Kidney epithelial cell (primary cell): ENCODE measurements at regions not wholly inside any gene's neighbourhood (a gene's known extent, or its start where the extent isn't known, plus 50 kb on each side); places are given as distances from the start of the nearest gene placed in this dataset.

Source experiments
- DNase-seq: peaks from one replicate; pipeline ENCODE4 v3.0.0-alpha.2; 2010; ENCODE audit warnings: low read depth
- H3K27me3 ChIP-seq: 2 replicates; pipeline ENCODE4 v1.6.0; 2011; ENCODE audit warnings: low read length; ENCODE audit not compliant: control insufficient read depth, insufficient read depth
- H3K36me3 ChIP-seq: 2 replicates; pipeline ENCODE4 v1.5.1; 2011; ENCODE audit warnings: low read length; ENCODE audit not compliant: control insufficient read depth, insufficient read depth
- H3K4me3 ChIP-seq: 2 replicates; pipeline ENCODE4 v1.5.1; 2011; ENCODE audit warnings: low read depth, mild to moderate bottlenecking, control low read depth, low read length
- CTCF ChIP-seq: IDR thresholded peaks from 2 replicates; pipeline ENCODE4 v1.5.1; 2011; ENCODE audit warnings: mild to moderate bottlenecking, moderate library complexity, low read length, control low read depth, inconsistent platforms; ENCODE audit not compliant: insufficient read depth, poor library complexity, severe bottlenecking

- H3K4me3 ChIP-seq = no peak overlapping the region
- TF ChIP-seq CTCF = no peak
Observed at GRCh38 chr15:91514147-91514546, 339.4 kb upstream of the SLCO3A1 start.

GRCh38 chr15:91515188-91515754, 338.2 kb upstream of the SLCO3A1 start:
- Histone ChIP-seq H3K27me3 (no peaks in the 10 kb centered on the region), H3K4me3 (no peak overlapping the region), H3K36me3 (no peaks in the 10 kb centered on the region)
- DNase-seq = peak; percentile 53
- TF ChIP-seq CTCF = no peak

More at GRCh38 chr15:91514147-91514546, 339.4 kb upstream of the SLCO3A1 start:
- DNase-seq = no peak
- Histone ChIP-seq H3K36me3 (no peaks in the 10 kb centered on the region), H3K27me3 (no peaks in the 10 kb centered on the region)

- Histone ChIP-seq H3K36me3 (no peaks in the 10 kb centered on the region), H3K4me3 (no peak overlapping the region), H3K27me3 (no peaks in the 10 kb centered on the region)
- no peak for DNase-seq
- no peak for TF ChIP-seq CTCF
Observed at GRCh38 chr15:91516866-91517265, 336.6 kb upstream of the SLCO3A1 start.

- no peak for DNase-seq
- H3K4me3 ChIP-seq = no peak overlapping the region
- TF ChIP-seq CTCF = no peak
Observed at GRCh38 chr15:91517491-91518200, 335.9 kb upstream of the SLCO3A1 start.

GRCh38 chr15:91520850-91521249, 332.7 kb upstream of the SLCO3A1 start:
- no peak for DNase-seq
- TF ChIP-seq CTCF = no peak
- no peak overlapping the region for H3K4me3 ChIP-seq
- H3K27me3 ChIP-seq = no peaks in the 10 kb centered on the region
- H3K36me3 ChIP-seq = no peaks in the 10 kb centered on the region

More at GRCh38 chr15:91517491-91518200, 335.9 kb upstream of the SLCO3A1 start:
- Histone ChIP-seq H3K36me3 (no peaks in the 10 kb centered on the region), H3K27me3 (no peaks in the 10 kb centered on the region)
